Mammary epithelial cell (primary cell): ENCODE measurements at regions not wholly inside any gene's neighbourhood (a gene's known extent, or its start where the extent isn't known, plus 50 kb on each side); places are given as distances from the start of the nearest gene placed in this dataset.

Experiments used
- EZH2 ChIP-seq: IDR thresholded peaks from 2 replicates; pipeline ENCODE4 v1.6.1; 2012; ENCODE audit warnings: low read length, inconsistent platforms, borderline replicate concordance
- TF ChIP-seq, protein P1 (sequence below), 2 donors: IDR thresholded peaks in 1 of 2; conservative IDR thresholded peaks in 1 of 2; 2 replicates each; pipeline ENCODE4 v1.5.1; 2011 to 2012; ENCODE audit warnings: inconsistent platforms in 2 of 2, low read length in 2 of 2, mild to moderate bottlenecking in 2 of 2, control low read depth in 1 of 2, low read depth in 1 of 2; ENCODE audit not compliant: insufficient read depth in 1 of 2; ENCODE audit errors: extremely low read depth in 1 of 2

DNA sequence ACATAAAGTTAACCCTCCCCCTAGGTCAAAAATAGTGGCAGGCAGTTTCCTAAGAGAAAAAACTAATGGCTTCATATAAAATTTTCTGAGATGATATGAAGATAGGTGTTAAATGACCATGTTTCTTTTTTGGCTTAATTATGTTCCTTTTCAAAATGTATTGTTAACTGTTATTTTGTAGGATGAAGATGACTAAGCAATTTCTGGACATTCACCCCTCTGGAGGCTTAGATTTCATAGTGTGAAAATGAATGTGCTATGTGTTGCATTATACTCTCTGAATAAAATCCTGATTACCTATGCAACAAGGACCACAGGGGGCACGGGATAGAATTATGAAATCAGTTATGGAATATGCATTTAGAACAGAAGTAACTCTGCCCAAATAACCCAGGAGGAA, 233.5 kb downstream of the MRPS30 start:
- TF ChIP-seq, protein P1, sequence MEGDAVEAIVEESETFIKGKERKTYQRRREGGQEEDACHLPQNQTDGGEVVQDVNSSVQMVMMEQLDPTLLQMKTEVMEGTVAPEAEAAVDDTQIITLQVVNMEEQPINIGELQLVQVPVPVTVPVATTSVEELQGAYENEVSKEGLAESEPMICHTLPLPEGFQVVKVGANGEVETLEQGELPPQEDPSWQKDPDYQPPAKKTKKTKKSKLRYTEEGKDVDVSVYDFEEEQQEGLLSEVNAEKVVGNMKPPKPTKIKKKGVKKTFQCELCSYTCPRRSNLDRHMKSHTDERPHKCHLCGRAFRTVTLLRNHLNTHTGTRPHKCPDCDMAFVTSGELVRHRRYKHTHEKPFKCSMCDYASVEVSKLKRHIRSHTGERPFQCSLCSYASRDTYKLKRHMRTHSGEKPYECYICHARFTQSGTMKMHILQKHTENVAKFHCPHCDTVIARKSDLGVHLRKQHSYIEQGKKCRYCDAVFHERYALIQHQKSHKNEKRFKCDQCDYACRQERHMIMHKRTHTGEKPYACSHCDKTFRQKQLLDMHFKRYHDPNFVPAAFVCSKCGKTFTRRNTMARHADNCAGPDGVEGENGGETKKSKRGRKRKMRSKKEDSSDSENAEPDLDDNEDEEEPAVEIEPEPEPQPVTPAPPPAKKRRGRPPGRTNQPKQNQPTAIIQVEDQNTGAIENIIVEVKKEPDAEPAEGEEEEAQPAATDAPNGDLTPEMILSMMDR (conservative IDR thresholded peaks at IDR 0.05 in 1 of 2, IDR thresholded peaks at IDR 0.05 in 1 of 2; ENCODE audit: extremely low read depth in 1 of 2, insufficient read depth in 1 of 2, low read depth in 1 of 2, low read length in 2 of 2) = no peak
- TF ChIP-seq EZH2 = no peak
